WTC11 (cell line): ENCODE measurements at regions not wholly inside any gene's neighbourhood (a gene's known extent, or its start where the extent isn't known, plus 50 kb on each side); places are given as distances from the start of the nearest gene placed in this dataset.

Experiments used
- ATAC-seq: fragments of 200-7000 bp; cut with Tn5 transposase; 2 replicates; pipeline ENCODE4 v1.10.0; 2021; ENCODE audit warnings: mild to moderate bottlenecking, moderate library complexity
- CTCF ChIA-PET: fragments of 300-600 bp; sonication (Branson Sonifier 250); formaldehyde crosslinking; loops from one replicate; lab custom pipeline; 2021; ENCODE audit warnings: antibody characterized with exemption; lab: Charles Lee
- POLR2A ChIA-PET: fragments of 350-600 bp; sonication (Branson Sonifier 250); formaldehyde crosslinking; loops from one replicate; lab custom pipeline; 2021; ENCODE audit warnings: antibody characterized with exemption; lab: Charles Lee
- DNase-seq: peaks from one replicate; pipeline ENCODE4 v3.0.0; 2021; ENCODE audit warnings: low spot score
- H3K27ac Mint-ChIP-seq: 2 replicates; pipeline ENCODE4 v1.8.0; 2021; ENCODE audit warnings: mixed read lengths
- H3K27me3 Mint-ChIP-seq: 2 replicates; pipeline ENCODE4 v1.8.0; 2021; ENCODE audit warnings: low read depth, mild to moderate bottlenecking, moderate library complexity, mixed read lengths
- H3K36me3 Mint-ChIP-seq: 2 replicates; pipeline ENCODE4 v1.8.0; 2021; ENCODE audit warnings: mixed read lengths
- H3K4me1 Mint-ChIP-seq: 2 replicates; pipeline ENCODE4 v1.8.0; 2022; ENCODE audit warnings: mixed read lengths
- H3K4me3 Mint-ChIP-seq: 2 replicates; pipeline ENCODE4 v1.8.0; 2021; ENCODE audit warnings: mild to moderate bottlenecking, moderate library complexity, mixed read lengths
- H3K9me3 Mint-ChIP-seq: 2 replicates; pipeline ENCODE4 v1.8.0; 2021; ENCODE audit warnings: mixed read lengths
- AR ChIP-seq: fragments of 250-450 bp; sonication (Bioruptor Pico); IDR thresholded peaks from 2 replicates; pipeline ENCODE4 v1.9.0; 2021; ENCODE audit warnings: mild to moderate bottlenecking
- TCF7 ChIP-seq: sonication (generic); formaldehyde crosslinking; IDR thresholded peaks from 2 replicates; pipeline ENCODE4 v1.8.0; 2022; ENCODE audit warnings: mild to moderate bottlenecking, low read depth, missing genetic modification reagents, moderate library complexity
- TEAD1 ChIP-seq: sonication (generic); formaldehyde crosslinking; IDR thresholded peaks from 2 replicates; pipeline ENCODE4 v1.8.0; 2022; ENCODE audit warnings: mild to moderate bottlenecking, missing genetic modification reagents
- ZBTB21 ChIP-seq: sonication (generic); formaldehyde crosslinking; IDR thresholded peaks from 2 replicates; pipeline ENCODE4 v1.8.1; 2023; ENCODE audit warnings: mild to moderate bottlenecking, missing genetic modification reagents, borderline replicate concordance
- ZNF423 ChIP-seq: fragments of 250-450 bp; sonication (Bioruptor Pico); IDR thresholded peaks from 2 replicates; pipeline ENCODE4 v2.1.2; 2022; ENCODE audit warnings: mild to moderate bottlenecking, moderate library complexity
- ZNF671 ChIP-seq: fragments of 250-450 bp; sonication (Bioruptor Pico); IDR thresholded peaks from 2 replicates; pipeline ENCODE4 v1.8.0; 2021; ENCODE audit warnings: mild to moderate bottlenecking
- ZSCAN18 ChIP-seq: fragments of 250-450 bp; sonication (Bioruptor Pico); IDR thresholded peaks from 2 replicates; pipeline ENCODE4 v2.1.2; 2022; ENCODE audit warnings: mild to moderate bottlenecking, moderate library complexity
- TF ChIP-seq, protein P1 (sequence below): fragments of 250-450 bp; sonication (Bioruptor Pico); IDR thresholded peaks from 2 replicates; pipeline ENCODE4 v1.9.0; 2021; ENCODE audit warnings: mild to moderate bottlenecking
- TF ChIP-seq, protein P2 (sequence below): fragments of 250-450 bp; sonication (Bioruptor Pico); conservative IDR thresholded peaks from 2 replicates; pipeline ENCODE4 v1.9.0; 2021; ENCODE audit warnings: mild to moderate bottlenecking
- TF ChIP-seq, protein P3 (sequence below): fragments of 250-450 bp; sonication (Bioruptor Pico); IDR thresholded peaks from 2 replicates; pipeline ENCODE4 v1.9.0; 2021; ENCODE audit warnings: moderate library complexity, mild to moderate bottlenecking, inconsistent platforms, borderline replicate concordance
- TF ChIP-seq, protein P4 (sequence below): sonication (generic); formaldehyde crosslinking; IDR thresholded peaks from 2 replicates; pipeline ENCODE4 v1.8.0; 2022; ENCODE audit warnings: mild to moderate bottlenecking, missing genetic modification reagents

GRCh38 chr1:195637539-195637938, 970.7 kb downstream of the KCNT2 start (continued):
- TF ChIP-seq ZBTB21 (CRISPR knock-in tag) (no peak), TEAD1 (CRISPR knock-in tag) (no peak), ZSCAN18 (no peak), TCF7 (CRISPR knock-in tag) (no peak), ZNF671 (CRISPR knock-in tag) (no peak), ZNF423 (CRISPR knock-in tag) (no peak), AR (CRISPR knock-in tag) (no peak)
- TF ChIP-seq, protein P1, sequence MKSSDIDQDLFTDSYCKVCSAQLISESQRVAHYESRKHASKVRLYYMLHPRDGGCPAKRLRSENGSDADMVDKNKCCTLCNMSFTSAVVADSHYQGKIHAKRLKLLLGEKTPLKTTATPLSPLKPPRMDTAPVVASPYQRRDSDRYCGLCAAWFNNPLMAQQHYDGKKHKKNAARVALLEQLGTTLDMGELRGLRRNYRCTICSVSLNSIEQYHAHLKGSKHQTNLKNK (CRISPR knock-in tag) = no peak
- TF ChIP-seq, protein P2, sequence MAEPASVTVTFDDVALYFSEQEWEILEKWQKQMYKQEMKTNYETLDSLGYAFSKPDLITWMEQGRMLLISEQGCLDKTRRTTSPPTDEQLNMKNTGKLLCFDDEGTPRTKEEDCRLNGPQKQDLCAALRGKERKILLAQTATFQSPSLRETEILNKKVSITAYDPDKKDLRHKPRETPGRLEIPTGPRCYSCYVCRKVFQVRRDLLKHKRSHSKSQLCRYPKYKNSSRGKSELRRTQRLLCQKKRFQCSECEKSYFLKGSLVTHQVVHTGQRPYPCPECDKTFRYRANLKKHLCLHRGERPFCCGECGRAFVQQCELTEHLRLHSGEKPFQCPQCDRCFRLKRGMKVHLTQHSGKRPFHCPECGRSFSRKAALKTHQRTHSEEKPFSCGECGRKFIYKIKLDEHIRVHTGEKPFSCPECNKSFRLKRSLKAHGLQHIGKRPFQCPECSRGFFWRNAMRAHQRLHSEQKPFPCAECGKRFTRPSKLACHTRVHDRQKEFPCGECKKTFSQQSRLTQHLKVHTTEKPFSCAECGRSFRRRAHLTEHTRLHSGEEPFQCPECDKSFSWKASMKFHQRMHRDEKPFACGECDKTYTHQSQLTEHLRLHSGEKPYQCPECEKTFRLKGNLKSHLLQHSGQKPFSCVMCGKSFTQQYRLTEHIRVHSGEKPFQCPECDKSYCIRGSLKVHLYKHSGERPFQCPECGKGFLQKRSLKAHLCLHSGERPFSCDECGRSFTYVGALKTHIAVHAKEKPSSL (CRISPR knock-in tag) = no peak

DNA sequence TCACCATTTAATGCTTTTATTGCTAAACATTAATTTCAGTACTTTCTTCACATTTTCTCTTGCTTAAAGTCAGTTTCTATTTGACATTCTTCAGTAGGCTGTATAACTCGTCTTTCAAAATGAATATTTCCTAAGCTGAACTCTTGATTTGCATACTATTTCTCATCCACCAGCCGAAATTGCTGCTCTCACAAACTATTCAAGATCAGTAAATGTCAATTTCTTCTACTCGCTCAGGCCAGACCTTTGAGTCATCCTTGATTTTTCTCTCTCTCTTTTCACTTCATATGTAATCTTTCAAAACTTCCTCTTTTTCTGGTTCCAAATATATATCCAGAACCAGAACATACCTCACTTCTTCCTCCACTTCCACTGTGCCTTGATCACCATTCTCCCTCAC, 990.0 kb downstream of the KCNT2 start:
- ChIA-PET POLR2A (no interaction called here), CTCF (no interaction called here)
- peaks cover 3% of the 10 kb centered on the region; the same call in 1 of the 2 replicates for H3K4me1 Mint-ChIP-seq
- peaks cover 15% of the 10 kb centered on the region for H3K9me3 Mint-ChIP-seq
- H3K27me3 Mint-ChIP-seq = no peaks in the 10 kb centered on the region
- no peak overlapping the region for H3K27ac Mint-ChIP-seq
- DNase-seq = no peak
- TF ChIP-seq, protein P3, sequence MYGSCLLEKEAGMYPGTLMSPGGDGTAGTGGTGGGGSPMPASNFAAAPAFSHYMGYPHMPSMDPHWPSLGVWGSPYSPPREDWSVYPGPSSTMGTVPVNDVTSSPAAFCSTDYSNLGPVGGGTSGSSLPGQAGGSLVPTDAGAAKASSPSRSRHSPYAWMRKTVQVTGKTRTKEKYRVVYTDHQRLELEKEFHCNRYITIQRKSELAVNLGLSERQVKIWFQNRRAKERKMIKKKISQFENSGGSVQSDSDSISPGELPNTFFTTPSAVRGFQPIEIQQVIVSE = no peak
- no peak overlapping the region for H3K4me3 Mint-ChIP-seq
- no peak for ATAC-seq
- H3K36me3 Mint-ChIP-seq = peaks cover 7% of the 10 kb centered on the region

DNA sequence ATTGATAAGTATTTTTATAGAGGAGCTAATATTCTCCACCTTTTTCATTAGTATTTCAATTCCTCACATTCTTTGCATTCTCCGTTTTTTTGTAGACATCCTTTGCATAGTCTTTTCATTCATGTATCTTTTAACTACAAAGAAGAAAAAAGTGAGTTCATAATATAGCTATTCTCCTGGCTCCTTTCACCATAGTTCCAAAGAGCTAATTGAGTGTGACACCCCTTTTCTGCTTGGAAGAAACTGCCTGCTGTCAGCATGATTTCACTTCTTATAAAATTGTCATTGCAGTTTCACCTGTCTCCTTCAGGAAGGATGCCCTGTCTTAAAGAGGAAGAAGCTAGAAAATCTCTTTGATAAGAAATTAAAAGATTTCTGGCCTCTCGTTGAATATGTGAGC, 991.1 kb downstream of the KCNT2 start:
- no peak for DNase-seq

More for the DNA sequence above, 991.1 kb downstream of the KCNT2 start:
- H3K36me3 Mint-ChIP-seq = peaks cover 7% of the 10 kb centered on the region
- TF ChIP-seq, protein P4, sequence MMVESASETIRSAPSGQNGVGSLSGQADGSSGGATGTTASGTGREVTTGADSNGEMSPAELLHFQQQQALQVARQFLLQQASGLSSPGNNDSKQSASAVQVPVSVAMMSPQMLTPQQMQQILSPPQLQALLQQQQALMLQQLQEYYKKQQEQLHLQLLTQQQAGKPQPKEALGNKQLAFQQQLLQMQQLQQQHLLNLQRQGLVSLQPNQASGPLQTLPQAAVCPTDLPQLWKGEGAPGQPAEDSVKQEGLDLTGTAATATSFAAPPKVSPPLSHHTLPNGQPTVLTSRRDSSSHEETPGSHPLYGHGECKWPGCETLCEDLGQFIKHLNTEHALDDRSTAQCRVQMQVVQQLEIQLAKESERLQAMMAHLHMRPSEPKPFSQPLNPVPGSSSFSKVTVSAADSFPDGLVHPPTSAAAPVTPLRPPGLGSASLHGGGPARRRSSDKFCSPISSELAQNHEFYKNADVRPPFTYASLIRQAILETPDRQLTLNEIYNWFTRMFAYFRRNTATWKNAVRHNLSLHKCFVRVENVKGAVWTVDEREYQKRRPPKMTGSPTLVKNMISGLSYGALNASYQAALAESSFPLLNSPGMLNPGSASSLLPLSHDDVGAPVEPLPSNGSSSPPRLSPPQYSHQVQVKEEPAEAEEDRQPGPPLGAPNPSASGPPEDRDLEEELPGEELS (CRISPR knock-in tag) = no peak
- no peak for ATAC-seq
- peaks cover 3% of the 10 kb centered on the region; the same call in 1 of the 2 replicates for H3K4me1 Mint-ChIP-seq
- H3K4me3 Mint-ChIP-seq = no peak overlapping the region
- POLR2A ChIA-PET = no interaction called here
- H3K27ac Mint-ChIP-seq = no peak overlapping the region
- H3K9me3 Mint-ChIP-seq = peaks cover 7% of the 10 kb centered on the region
- H3K27me3 Mint-ChIP-seq = no peaks in the 10 kb centered on the region
- CTCF ChIA-PET = no interaction called here
